Immature natural killer cell (primary cell): ENCODE measurements at regions not wholly inside any gene's neighbourhood (a gene's known extent, or its start where the extent isn't known, plus 50 kb on each side); places are given as distances from the start of the nearest gene placed in this dataset.

Source experiments
- DNase-seq, 3 donors: peaks; one replicate each; pipeline ENCODE4 v3.0.0; 2022; ENCODE audit warnings: mixed read lengths in 1 of 3
- H3K27ac Mint-ChIP-seq, 6 donors: one replicate each; pipeline ENCODE4 v1.8.0; 2020; ENCODE audit warnings: mixed read lengths in 6 of 6, mild to moderate bottlenecking in 5 of 6, inconsistent platforms in 4 of 6, moderate library complexity in 3 of 6
- H3K27me3 Mint-ChIP-seq, 3 donors: one replicate each; pipeline ENCODE4 v1.8.0; 2020 to 2021; ENCODE audit warnings: low read depth in 3 of 3, mild to moderate bottlenecking in 3 of 3, mixed read lengths in 3 of 3, moderate library complexity in 3 of 3, inconsistent platforms in 1 of 3
- H3K36me3 Mint-ChIP-seq, 3 donors: one replicate each; pipeline ENCODE4 v1.8.0; 2020; ENCODE audit warnings: mixed read lengths in 3 of 3, inconsistent platforms in 2 of 3, mild to moderate bottlenecking in 2 of 3
- H3K4me1 Mint-ChIP-seq, 2 donors: one replicate each; pipeline ENCODE4 v1.8.0; 2020; ENCODE audit warnings: inconsistent platforms in 2 of 2, mild to moderate bottlenecking in 2 of 2, mixed read lengths in 2 of 2, moderate library complexity in 1 of 2
- H3K4me3 Mint-ChIP-seq, 5 donors: one replicate each; pipeline ENCODE4 v1.8.0; 2020; ENCODE audit warnings: mild to moderate bottlenecking in 5 of 5, mixed read lengths in 5 of 5, inconsistent platforms in 3 of 5, moderate library complexity in 3 of 5
- H3K9me3 Mint-ChIP-seq, 6 donors: one replicate each; pipeline ENCODE4 v1.8.0; 2020; ENCODE audit warnings: mild to moderate bottlenecking in 6 of 6, mixed read lengths in 6 of 6, inconsistent platforms in 4 of 6, moderate library complexity in 3 of 6

DNA sequence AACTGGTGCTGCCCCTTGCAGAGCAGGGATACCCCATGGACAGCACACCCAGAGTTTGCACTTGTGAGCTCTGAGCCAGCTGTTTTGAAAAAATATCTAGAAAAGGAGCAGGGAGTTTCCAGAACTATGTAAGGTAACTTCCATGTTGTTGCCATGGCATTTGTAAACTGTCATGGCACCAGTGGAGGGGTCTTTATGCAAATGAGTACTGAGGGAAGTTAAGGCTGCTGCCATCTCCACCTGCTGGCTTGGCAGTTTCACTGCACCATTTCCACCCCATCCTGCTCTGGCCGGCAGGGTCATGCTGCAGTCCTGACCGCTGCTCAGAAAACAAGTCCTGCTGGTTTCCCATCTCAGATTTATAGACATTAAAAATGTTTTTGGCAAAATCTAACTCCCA, 52.3 kb upstream of the SNTG2 start:
- H3K27me3 Mint-ChIP-seq: peaks cover 3 to 5% (median 5%) of the 10 kb centered on the region in 3 donors

GRCh38 chr2:897091-897490, 53.6 kb upstream of the SNTG2 start:
- Mint-ChIP-seq H3K36me3 (peaks cover 0 to 7% (median 6%) of the 10 kb centered on the region in 3 donors), H3K9me3 (peaks cover 4 to 30% (median 12%) of the 10 kb centered on the region in 6 donors), H3K27me3 (peaks cover 5 to 11% (median 7%) of the 10 kb centered on the region in 3 donors), H3K4me3 (no peak overlapping the region), H3K4me1 (no peaks in the 10 kb centered on the region), H3K27ac (no peak overlapping the region)
- no peak for DNase-seq

More for the DNA sequence above, 52.3 kb upstream of the SNTG2 start:
- DNase-seq: no peak
- Mint-ChIP-seq H3K9me3 (peaks cover 4 to 30% (median 12%) of the 10 kb centered on the region in 6 donors), H3K4me3 (no peak overlapping the region), H3K4me1 (no peaks in the 10 kb centered on the region), H3K36me3 (peaks cover 0 to 7% (median 6%) of the 10 kb centered on the region in 3 donors), H3K27ac (no peak overlapping the region)

GRCh38 chr2:893311-893710, 57.3 kb upstream of the SNTG2 start:
- H3K4me3 Mint-ChIP-seq: no peak overlapping the region
- H3K27me3 Mint-ChIP-seq: peaks cover 7 to 16% (median 13%) of the 10 kb centered on the region in 3 donors
- H3K27ac Mint-ChIP-seq: no peak overlapping the region
- peaks cover 0 to 6% (median 4%) of the 10 kb centered on the region in 3 donors for H3K36me3 Mint-ChIP-seq
- H3K4me1 Mint-ChIP-seq: no peaks in the 10 kb centered on the region
- peaks cover 4 to 25% (median 12%) of the 10 kb centered on the region in 6 donors for H3K9me3 Mint-ChIP-seq
- no peak for DNase-seq

- Mint-ChIP-seq H3K27me3 (peaks cover 7 to 16% (median 13%) of the 10 kb centered on the region in 3 donors), H3K4me1 (no peaks in the 10 kb centered on the region), H3K36me3 (peaks cover 0 to 4% (median 4%) of the 10 kb centered on the region in 3 donors), H3K27ac (no peak overlapping the region), H3K4me3 (no peak overlapping the region), H3K9me3 (peaks cover 4 to 23% (median 12%) of the 10 kb centered on the region in 6 donors)
- no peak for DNase-seq
Measured at GRCh38 chr2:892892-893291, 57.8 kb upstream of the SNTG2 start.

DNA sequence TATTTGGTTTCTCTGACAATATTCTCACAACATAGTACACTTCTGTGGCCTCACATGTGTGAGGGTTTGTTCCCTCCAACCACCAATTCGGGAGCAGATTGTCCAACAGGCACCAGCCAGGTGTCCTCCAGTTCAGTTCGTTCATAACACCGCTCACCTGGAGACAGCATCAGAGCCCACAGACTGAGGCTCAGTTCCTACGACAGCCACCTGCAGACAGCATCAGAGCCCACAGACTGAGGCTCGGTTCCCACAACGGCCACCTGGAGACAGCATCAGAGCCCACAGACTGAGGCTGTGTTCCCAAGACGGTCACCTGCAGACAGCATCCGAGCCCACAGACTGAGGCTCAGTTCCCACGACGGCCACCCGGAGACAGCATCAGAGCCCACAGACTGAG, 58.2 kb upstream of the SNTG2 start:
- peaks cover 0 to 4% (median 0%) of the 10 kb centered on the region in 3 donors for H3K36me3 Mint-ChIP-seq
- peaks cover 4 to 18% (median 12%) of the 10 kb centered on the region in 6 donors for H3K9me3 Mint-ChIP-seq
- DNase-seq: no peak
- no peak overlapping the region for H3K27ac Mint-ChIP-seq
- H3K4me1 Mint-ChIP-seq: no peaks in the 10 kb centered on the region
- H3K27me3 Mint-ChIP-seq: peaks cover 7 to 16% (median 10%) of the 10 kb centered on the region in 3 donors
- no peak overlapping the region for H3K4me3 Mint-ChIP-seq

DNA sequence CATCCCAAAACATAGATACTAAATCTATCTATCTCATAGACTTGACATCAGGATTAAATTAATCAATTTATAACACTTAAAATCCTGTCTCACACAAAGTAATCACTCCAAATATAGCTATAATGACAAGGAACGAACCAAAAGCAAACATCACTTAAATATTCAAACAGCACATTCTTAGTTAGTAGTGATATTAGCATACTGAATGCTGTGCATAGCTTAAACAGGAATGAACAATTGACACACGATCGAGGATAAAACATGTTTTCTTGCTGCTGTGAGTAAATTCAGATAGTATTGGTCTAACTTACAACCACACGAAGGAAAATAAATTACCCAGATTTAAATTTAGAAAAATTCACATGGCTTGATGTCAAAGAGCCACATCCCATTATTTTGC, 58.9 kb upstream of the SNTG2 start:
- DNase-seq: no peak
- Mint-ChIP-seq H3K4me3 (no peak overlapping the region), H3K27ac (no peak overlapping the region), H3K4me1 (no peaks in the 10 kb centered on the region), H3K9me3 (peaks cover 4 to 16% (median 11%) of the 10 kb centered on the region in 6 donors), H3K36me3 (peaks cover 0 to 4% (median 0%) of the 10 kb centered on the region in 3 donors), H3K27me3 (peaks cover 8 to 16% (median 10%) of the 10 kb centered on the region in 3 donors)

DNA sequence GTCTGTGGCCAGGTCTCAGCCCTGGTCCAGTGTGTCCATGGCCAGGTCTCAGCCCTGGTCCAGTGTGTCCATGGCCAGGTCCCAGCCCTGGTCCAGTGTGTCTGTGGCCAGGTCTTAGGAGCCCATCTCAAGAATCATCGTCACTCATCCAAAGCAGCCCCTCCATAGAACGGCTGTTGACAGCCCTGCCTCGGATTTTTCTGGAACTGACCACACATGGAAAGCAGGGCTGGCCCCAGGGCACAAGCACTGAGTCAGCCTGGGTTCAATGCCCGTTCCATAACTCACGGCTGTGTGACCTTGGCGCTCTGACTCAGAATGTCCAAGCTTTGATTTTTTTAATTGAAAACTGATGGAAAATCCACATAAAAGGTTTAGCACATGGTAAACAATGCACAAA, 59.9 kb upstream of the SNTG2 start:
- H3K4me1 Mint-ChIP-seq: no peaks in the 10 kb centered on the region
- peaks cover 0 to 7% (median 3%) of the 10 kb centered on the region in 6 donors for H3K9me3 Mint-ChIP-seq
- no peak overlapping the region for H3K27ac Mint-ChIP-seq
- no peaks in the 10 kb centered on the region for H3K36me3 Mint-ChIP-seq
- no peak overlapping the region for H3K4me3 Mint-ChIP-seq
- H3K27me3 Mint-ChIP-seq: peaks cover 7 to 16% (median 12%) of the 10 kb centered on the region in 3 donors
- no peak for DNase-seq

GRCh38 chr2:890214-890613, 60.4 kb upstream of the SNTG2 start:
- Mint-ChIP-seq H3K9me3 (peaks cover 0 to 3% (median 0%) of the 10 kb centered on the region in 6 donors), H3K4me1 (no peaks in the 10 kb centered on the region), H3K27me3 (peaks cover 7 to 16% (median 12%) of the 10 kb centered on the region in 3 donors), H3K36me3 (no peaks in the 10 kb centered on the region), H3K27ac (no peak overlapping the region), H3K4me3 (no peak overlapping the region)
- DNase-seq: no peak

GRCh38 chr2:888906-889566, 61.6 kb upstream of the SNTG2 start:
- Mint-ChIP-seq H3K4me3 (no peak overlapping the region), H3K36me3 (no peaks in the 10 kb centered on the region), H3K27me3 (peaks cover 7 to 17% (median 15%) of the 10 kb centered on the region in 3 donors), H3K27ac (no peak overlapping the region), H3K9me3 (peaks cover 0 to 1% (median 0%) of the 10 kb centered on the region in 6 donors), H3K4me1 (no peaks in the 10 kb centered on the region)
- no peak for DNase-seq

DNA sequence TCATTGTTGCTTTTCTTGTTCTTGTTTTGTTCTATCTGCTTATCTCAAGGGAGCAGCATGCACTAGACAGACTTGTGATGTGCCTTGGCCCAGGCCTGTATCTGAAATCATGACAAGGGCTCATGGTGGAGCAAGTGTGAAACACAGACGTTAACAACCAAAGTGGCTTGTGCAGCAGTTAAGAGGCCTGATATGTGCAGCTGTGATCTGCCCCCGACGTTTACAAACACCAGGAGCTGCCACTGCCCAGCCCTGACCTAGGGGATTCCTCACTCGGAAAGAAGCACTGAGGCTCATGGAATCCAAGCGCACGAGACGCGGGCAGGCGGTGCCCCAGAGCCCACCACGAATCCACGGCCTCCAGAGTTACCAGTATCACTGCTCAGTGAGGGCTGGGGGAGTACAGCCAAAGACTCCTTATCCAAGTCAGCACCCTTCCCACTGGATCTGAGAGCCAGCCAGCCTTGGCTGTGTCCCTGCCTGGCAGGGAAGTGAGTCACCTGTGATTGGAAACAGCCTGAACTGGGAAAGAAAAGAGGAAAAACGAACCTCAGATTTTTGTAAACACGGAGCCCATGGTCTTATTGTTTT, 62.3 kb upstream of the SNTG2 start:
- no peaks in the 10 kb centered on the region for H3K9me3 Mint-ChIP-seq

DNA sequence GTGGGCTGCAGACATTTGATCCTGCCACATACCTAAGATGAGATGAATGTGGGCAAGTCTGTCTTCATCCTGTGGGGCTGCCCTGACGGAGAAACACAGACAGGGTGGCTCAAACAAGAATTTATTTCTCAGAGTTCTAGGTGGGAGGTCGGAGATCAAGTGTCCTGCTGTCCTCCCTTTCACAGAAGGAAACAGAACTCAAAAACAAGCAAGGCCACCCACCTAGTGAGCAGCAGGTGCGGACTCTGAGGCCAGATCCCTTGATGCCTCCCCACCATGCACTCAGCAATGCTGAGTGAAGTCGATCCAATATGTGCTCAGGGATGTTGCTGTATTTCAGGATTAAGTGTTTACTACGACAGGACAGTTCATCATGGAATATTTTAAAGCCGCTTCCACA, 63.0 kb upstream of the SNTG2 start:
- Mint-ChIP-seq H3K36me3 (no peaks in the 10 kb centered on the region), H3K27me3 (peaks cover 7 to 20% (median 11%) of the 10 kb centered on the region in 3 donors), H3K4me1 (no peaks in the 10 kb centered on the region), H3K4me3 (no peak overlapping the region), H3K27ac (no peak overlapping the region), H3K9me3 (no peaks in the 10 kb centered on the region)
- no peak for DNase-seq

More for the DNA sequence above, 62.3 kb upstream of the SNTG2 start:
- no peaks in the 10 kb centered on the region for H3K4me1 Mint-ChIP-seq
- no peak overlapping the region for H3K27ac Mint-ChIP-seq
- H3K4me3 Mint-ChIP-seq: no peak overlapping the region
- H3K27me3 Mint-ChIP-seq: peaks cover 5 to 17% (median 15%) of the 10 kb centered on the region in 3 donors
- no peak for DNase-seq
- H3K36me3 Mint-ChIP-seq: no peaks in the 10 kb centered on the region

DNA sequence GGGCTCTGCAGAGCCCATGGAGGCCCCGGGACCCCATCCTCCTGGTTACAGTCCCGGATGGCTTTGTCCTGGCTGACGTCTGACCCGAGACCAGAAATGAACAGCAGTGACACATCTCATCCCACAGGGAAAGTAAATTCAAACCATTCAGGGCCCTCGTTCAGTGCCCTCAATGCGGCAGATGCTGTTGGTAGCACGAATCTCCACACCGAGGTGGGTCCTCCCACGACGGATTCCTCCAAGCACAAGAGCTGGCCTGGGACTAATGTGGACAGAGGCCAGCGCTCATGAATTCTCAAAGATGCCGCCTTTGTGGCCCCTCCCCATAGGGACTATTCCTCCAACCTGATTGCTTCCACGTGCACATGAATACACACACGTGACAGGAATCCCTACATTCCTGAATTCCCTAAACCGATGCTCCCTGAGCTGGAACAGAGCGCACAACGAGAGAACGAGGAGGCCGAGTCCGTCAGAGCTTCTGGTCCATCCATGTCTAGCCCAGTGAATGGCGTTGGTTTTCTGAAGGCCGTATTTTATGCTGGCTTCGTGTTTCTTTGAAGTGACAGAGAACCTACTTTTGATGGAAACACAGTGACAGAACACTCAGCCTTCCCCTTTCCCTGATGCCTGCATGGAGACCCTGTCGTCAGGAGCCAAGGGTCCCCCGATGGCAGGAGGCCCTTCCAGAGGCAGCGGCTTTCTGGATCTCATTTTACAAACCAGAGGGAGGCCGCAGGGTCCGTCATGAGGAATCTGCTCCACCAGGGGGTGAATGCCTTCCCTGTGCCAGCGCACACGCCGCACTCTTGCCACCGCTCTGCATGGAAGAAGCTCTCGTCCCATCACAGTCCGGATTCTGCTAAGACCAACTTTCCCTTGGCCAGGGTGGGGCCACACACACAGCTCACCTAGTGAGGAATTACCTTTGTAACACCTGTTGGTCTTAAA, 64.3 kb upstream of the SNTG2 start:
- H3K27ac Mint-ChIP-seq: no peak overlapping the region
- no peaks in the 10 kb centered on the region for H3K4me1 Mint-ChIP-seq
- no peak overlapping the region for H3K4me3 Mint-ChIP-seq
- DNase-seq: no peak
- no peaks in the 10 kb centered on the region for H3K9me3 Mint-ChIP-seq
- no peaks in the 10 kb centered on the region for H3K36me3 Mint-ChIP-seq
- peaks cover 7 to 17% (median 10%) of the 10 kb centered on the region in 3 donors for H3K27me3 Mint-ChIP-seq

GRCh38 chr2:885230-886071, 65.2 kb upstream of the SNTG2 start:
- H3K4me3 Mint-ChIP-seq: no peak overlapping the region
- H3K27ac Mint-ChIP-seq: no peak overlapping the region
- H3K27me3 Mint-ChIP-seq: peaks cover 8 to 20% (median 11%) of the 10 kb centered on the region in 3 donors
- no peaks in the 10 kb centered on the region for H3K4me1 Mint-ChIP-seq
- no peak for DNase-seq
- no peaks in the 10 kb centered on the region for H3K9me3 Mint-ChIP-seq
- no peaks in the 10 kb centered on the region for H3K36me3 Mint-ChIP-seq
